ENCODE measurements at regions not wholly inside any gene's neighbourhood (a gene's known extent, or its start where the extent isn't known, plus 50 kb on each side); places are given as distances from the start of the nearest gene placed in this dataset.

DNA sequence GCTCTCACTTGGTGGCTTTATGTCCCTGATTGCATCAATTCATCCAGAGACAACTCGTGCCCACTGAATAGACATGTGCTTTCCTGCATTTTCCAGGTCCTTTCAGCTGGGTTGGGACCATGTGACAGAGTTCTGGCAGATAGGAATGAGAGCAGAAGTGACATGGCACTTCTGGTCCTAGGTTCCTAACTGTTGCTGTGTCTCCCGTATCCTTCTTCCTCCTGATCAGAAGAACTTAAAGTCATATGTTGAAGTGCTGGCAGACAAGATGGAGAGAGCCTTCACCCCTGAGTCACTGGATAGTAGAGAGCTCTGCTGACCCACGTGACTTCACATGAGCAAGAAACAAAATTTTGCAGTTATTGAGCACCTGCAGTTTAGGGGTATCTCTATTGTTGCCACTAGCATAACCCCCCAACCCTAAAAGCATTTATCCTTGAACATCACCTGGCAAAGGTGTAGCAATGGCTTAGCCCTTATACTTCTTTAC is 80.0 kb downstream of the NREP start:
- no peak for DNase-seq

- no peak for DNase-seq
Measured at GRCh38 chr5:111676466-111676865, 80.5 kb downstream of the NREP start.

DNA sequence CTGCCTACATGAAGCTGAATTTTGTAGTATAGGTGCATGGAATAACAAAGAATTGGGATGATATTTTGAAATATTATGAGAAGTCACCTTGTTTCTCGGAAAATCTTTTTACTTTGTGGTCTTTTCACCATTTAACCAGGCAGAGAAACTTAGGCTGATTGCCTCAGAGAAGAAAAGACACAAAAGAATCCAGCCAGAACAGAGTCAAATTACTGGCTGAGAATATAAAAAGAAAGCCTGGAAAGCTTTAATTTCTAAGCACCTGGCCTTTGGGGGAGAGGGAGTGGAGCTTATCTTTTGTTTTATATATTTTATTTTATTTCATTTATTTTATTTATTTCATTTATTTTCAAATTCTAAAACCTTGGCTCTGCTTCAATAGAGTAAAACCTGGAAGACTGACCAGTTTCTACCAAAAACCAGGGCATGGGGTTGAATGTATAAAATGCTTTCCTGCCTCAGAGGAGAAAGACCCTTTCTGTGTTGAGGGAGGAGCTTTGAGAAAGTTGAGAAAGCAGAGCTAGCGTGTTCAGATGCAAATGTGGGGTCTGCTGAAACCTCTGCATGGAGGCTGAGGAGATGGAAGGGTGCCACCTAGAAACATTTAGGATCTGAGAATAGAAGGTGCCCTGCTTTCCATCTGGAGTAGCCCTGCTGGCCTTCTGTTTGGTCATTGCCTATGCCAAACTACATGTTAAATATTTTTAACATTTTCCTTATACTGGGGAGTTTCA is 81.6 kb downstream of the NREP start:
- no peak for DNase-seq

- DNase-seq, result no peak
Measured at GRCh38 chr5:111673891-111674626, 82.9 kb downstream of the NREP start.

DNA sequence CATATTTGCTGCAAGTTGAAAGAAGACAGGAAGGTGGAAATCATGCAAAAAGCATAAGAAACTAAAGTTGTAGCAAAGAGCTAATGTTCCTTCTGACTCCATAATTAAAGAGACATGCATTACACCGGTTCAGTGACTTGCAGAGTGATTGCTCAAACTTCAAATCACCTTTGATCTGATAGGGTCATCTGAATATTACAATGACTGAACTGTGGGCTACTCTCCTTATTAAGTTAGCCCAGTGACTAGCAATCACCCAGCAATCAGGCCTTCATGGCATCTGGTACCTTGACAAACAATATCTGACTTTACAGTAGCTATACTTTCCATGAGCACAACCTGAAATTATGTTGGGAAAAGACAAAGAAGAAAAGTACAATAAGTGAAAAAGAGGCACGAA is 84.9 kb downstream of the NREP start:
- no peak for DNase-seq

- no peak for DNase-seq
Measured at GRCh38 chr5:111670826-111671492, 86.0 kb downstream of the NREP start.

GRCh38 chr5:111668477-111669414 is 88.2 kb downstream of the NREP start:
- DNase-seq, result no peak

DNA sequence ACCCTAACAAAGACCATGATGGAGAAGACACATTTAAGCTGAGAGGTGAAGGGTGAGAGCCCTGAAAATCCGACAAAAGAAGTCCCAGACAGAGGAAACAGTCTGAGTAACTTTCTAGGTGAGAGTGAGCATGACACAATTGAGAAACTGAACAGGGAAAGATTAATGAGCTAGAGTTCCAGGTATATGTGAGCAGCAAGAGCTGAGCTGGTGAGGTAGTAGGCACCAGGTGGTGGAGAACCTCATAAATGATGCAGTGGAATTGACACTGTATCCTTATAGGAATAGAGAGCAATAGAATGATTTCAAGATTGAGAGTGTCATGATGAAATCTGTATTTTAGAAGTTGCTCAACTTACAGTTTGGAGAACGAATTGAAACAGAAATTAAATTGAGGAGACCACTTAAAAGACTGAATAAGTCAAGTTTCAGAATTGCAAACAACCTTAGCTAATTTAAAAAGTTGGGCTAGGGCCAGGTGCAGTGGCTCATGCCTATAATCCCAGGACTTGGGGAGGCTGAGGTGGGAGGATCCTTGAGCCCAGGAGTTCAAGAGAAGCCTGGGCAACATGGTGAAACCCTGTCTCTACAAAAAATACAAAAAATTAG is 89.8 kb downstream of the NREP start:
- DNase-seq, result no peak

- DNase-seq, result no peak
Measured at GRCh38 chr5:111656580-111656979, 100.4 kb downstream of the NREP start.

DNA sequence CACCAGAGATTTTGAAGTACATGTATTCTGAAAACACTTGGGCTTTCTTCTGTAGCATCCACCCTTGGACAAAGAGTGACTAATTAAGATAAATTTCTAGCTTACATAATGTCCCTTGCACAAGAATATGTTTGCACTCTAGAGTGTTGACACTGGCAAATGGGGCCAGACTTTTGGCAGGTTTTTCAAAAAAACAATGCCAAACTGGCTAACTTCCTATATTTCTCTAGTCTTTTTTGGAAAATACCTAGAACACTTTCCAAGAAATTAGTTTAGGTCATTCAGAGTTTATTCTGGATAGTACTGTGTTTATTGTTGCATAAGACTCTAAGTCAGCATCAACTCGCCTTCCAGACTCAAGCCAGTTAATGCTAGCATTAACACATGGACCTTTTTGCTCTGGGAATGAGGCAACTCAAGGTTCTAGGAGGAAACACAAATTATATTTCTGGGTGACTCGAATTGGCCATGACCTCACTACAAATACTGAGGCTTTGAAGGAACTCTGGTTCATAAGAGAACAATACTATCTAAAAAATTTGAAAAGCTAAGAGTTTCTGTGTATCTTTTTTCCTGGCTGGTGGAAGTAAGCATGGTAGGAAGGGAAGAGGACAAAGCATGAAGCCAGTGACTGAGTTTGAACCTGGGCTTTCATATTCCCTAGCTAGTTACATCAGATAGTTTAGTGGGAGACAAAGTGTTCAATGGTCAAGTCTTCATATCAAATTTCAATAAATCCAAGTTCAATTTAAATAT is 101.6 kb downstream of the NREP start:
- DNase-seq, result no peak

DNA sequence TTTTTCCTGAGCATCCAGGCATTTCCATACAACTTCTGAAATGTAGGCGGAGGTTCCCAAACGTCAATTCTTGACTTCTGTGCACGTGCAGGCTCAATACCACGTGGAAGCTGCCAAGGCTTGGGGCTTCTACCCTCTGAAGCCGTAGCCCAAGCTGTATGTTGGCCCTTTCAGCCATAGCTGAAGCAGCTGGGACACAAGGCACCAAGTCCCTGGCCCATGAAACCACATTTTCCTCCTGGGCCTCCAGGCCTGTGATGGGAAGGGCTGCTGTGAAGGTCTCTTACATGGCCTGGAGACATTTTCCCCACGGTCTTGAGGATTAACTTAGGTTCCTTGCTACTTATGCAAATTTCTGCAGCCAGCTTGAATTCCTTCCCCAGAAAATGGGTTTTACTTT is 103.6 kb downstream of the NREP start:
- DNase-seq, result no peak

DNA sequence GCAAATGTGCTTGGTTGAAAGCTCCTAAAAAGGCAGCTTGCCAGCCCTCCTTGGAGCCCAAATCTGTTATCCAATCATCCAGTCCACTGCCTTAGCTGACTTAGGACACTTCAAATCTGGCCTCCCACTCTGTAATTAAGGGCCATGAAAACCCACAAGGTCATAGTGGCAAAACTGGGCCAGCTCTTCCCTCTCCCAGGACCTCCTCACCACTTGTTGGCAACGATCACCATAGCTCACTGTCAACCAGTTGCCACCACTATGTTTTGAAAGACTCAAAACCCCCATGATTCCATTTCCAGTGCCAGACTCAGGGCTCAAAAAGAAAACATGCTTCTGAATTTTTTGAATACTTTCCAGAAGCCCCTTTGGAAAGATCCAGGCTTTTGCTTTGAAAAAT is 107.5 kb downstream of the NREP start:
- DNase-seq, result no peak

DNA sequence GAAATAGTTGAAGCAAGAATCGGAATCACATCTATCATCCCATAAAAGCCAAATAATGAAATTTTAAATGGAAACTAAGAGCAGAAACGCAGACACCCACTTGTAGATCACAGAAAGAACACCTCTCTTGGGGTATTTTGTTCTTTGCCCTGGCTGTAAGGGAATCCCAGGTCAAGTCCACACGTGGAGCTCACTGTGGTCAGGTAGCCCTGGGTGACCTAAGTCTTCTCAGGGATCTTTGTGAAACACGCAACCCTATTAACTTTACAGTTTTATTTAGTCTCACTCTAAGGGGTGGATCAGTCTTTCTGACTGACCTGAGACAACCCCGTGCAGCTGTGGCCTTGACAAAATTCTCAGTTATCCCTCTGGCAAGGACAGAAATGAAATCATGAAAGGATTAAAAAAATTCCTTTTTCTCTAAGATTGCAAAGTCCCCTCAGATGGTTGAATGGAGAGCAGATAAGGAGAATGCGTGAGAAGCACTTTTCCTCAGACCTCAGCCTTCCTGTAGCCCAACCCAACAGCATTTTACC is 111.6 kb downstream of the NREP start:
- no peak for DNase-seq

GRCh38 chr5:111643499-111643898 is 113.5 kb downstream of the NREP start:
- no peak for DNase-seq

- no peak for DNase-seq
Measured at GRCh38 chr5:111641533-111642233, 115.3 kb downstream of the NREP start.

DNA sequence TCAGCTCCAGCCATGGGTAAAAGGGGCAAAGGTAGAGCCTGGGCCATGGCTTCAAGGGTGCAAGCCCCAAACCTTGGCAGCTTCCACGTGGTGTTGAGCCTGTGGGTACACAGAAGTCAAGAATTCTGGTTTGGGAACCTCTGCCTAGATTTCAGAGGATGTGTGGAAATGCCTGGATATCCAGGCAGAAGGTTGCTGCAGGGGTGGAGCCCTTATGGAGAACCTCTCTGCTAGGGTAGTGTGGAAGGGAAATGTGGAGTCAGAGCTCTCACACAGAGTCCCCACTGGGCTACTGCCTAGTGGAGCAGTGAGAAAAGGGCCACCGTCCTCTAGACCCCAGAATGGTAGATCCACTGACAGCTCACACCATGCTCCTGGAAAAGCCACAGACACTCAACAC is 117.1 kb downstream of the NREP start:
- DNase-seq, result no peak

GRCh38 chr5:111636736-111637135 is 120.3 kb downstream of the NREP start:
- no peak for DNase-seq

- DNase-seq, result no peak
Measured at GRCh38 chr5:111635916-111636570, 121.0 kb downstream of the NREP start.

DNA sequence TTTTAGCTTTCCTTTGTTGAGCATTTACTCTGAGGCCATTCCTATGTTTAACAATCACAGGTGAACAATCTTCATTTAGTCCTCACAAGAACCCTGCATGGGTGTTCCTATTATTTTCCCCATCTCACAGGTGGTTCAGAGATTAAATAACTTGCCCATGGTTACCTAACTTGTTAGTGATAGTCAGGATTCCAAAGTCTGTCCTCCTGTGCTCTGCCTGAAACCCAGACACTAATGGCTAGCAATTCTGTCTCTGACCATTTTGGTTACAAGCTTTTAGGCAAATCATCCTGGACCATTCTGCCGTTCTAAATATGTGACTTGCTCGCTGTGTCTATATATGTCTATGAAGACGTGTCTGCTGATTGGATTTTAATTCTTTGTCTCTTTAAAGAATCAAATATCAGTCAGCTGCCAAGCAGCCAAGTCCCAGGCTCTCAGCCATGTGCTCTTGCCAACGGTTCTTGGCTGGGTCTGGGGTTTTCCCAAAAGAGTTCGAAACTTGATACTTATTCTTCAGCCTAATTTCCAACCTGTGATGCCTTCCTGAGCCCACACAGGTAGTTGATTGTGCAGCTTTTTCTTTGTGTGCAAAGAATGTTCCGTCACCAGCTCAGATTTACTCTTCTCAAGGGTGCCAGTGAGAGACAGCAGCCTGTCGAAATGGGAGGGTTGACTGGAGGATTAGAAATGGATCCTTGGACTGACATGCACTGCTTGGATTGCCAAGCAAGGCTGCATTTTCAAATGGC is 121.7 kb downstream of the NREP start:
- DNase-seq, result peak; percentile 49

All from right forelimb (tissue), 1 donor.